Adipocyte (in vitro differentiated cells): ENCODE measurements at regions not wholly inside any gene's neighbourhood (a gene's known extent, or its start where the extent isn't known, plus 50 kb on each side); places are given as distances from the start of the nearest gene placed in this dataset.
"Not testable (repeated sequence)": the region's sequence is repeated elsewhere in the genome, so short reads cannot be mapped to it uniquely, and the experiment has no call there.

Experiments used
- DNase-seq: peaks from one replicate; pipeline ENCODE4 v3.0.0-alpha.2; 2015; ENCODE audit warnings: low read depth
- H3K27me3 ChIP-seq: replicated peaks from 2 replicates; pipeline ENCODE4 v1.7.0; 2013; ENCODE audit warnings: mild to moderate bottlenecking, low read length, moderate library complexity; ENCODE audit not compliant: control insufficient read depth, insufficient read depth
- H3K36me3 ChIP-seq: 2 replicates; pipeline ENCODE4 v1.7.0; 2013; ENCODE audit warnings: low read length, mild to moderate bottlenecking, moderate library complexity; ENCODE audit not compliant: control insufficient read depth, insufficient read depth, severe bottlenecking
- H3K4me1 ChIP-seq: 2 replicates; pipeline ENCODE4 v1.7.0; 2013; ENCODE audit warnings: mild to moderate bottlenecking, low read length, moderate library complexity; ENCODE audit not compliant: control insufficient read depth, insufficient read depth
- H3K4me3 ChIP-seq: 2 replicates; pipeline ENCODE4 v1.7.0; 2013; ENCODE audit warnings: mild to moderate bottlenecking, low read length, moderate library complexity
- H3K9ac ChIP-seq: 2 replicates; pipeline ENCODE4 v1.7.0; 2013; ENCODE audit warnings: mild to moderate bottlenecking, low read length, moderate library complexity
- H3K9me3 ChIP-seq: 2 replicates; pipeline ENCODE4 v1.7.0; 2013; ENCODE audit warnings: mild to moderate bottlenecking, low read length, moderate library complexity; ENCODE audit not compliant: control insufficient read depth

DNA sequence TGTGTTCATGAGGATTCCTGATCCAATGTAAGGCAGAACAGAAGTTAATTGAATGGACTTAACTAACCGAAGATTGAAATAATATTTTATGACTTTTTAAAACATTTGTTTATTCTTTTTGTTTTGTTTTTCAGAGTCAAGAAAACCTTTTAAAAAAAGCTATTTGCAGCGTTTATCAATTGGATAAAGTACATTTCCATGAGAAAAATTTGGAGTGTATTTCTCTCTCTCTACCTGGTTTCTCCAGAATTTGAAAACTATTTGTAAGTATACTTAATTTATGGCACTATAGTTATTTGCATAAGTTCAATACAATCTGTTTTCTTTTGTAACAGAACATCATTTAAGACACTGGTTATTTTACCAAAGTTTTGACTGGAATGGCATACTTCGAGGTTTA is 208.0 kb upstream of the UBL3 start:
- H3K4me3 ChIP-seq, result no peak overlapping the region
- H3K27me3 ChIP-seq, result no peaks in the 10 kb centered on the region
- no peaks in the 10 kb centered on the region for H3K36me3 ChIP-seq

DNA sequence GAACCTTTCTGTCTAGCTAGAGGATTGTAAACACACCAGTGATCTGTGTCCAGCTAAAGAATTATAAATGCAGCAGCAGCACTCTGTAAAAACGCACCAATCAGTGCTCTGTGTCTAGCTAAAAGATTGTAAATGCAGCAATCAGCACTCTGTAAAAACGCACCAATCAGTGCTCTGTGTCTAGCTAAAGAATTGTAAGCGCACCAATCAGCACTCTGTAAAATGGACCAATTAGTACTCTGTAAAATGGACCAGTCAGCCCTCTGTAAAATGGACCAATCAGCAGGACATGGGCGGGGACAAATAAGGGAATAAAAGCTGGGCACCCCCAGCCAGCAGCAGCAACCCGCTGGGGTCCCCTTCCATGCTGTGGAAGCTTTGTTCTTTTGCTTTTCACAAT is 204.1 kb upstream of the UBL3 start:
- not testable (repeated sequence) for DNase-seq, H3K27me3 ChIP-seq, H3K9ac ChIP-seq, H3K36me3 ChIP-seq, H3K4me3 ChIP-seq, H3K4me1 ChIP-seq, H3K9me3 ChIP-seq

More for the DNA sequence above, 208.0 kb upstream of the UBL3 start:
- no peak for DNase-seq
- H3K9ac ChIP-seq, result no peak overlapping the region
- peaks cover 5% of the 10 kb centered on the region for H3K9me3 ChIP-seq
- H3K4me1 ChIP-seq, result no peaks in the 10 kb centered on the region

DNA sequence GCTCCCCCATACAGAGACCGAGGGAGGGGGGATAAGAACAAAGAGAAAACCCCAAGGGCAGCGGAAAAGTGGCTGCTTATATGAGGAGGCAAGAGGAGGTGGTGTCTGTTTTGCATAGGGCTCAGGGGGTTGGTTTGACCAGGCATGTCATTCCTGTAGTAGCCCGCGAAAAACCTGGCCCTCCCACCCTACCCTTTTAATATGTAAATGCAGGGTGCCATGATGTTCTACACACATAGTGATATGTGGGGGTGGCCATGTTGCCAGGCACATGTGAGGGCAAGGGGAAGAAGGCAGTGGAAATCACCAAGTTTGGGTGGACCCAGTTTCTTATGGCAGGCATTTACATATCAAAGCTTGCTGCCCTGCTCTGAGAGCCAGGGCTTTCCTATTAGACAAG is 203.5 kb upstream of the UBL3 start:
- DNase-seq, result no peak
- no peaks in the 10 kb centered on the region for H3K27me3 ChIP-seq
- no peaks in the 10 kb centered on the region for H3K4me1 ChIP-seq
- peaks cover 5% of the 10 kb centered on the region for H3K9me3 ChIP-seq
- no peak overlapping the region for H3K9ac ChIP-seq
- no peaks in the 10 kb centered on the region for H3K36me3 ChIP-seq
- no peak overlapping the region for H3K4me3 ChIP-seq

DNA sequence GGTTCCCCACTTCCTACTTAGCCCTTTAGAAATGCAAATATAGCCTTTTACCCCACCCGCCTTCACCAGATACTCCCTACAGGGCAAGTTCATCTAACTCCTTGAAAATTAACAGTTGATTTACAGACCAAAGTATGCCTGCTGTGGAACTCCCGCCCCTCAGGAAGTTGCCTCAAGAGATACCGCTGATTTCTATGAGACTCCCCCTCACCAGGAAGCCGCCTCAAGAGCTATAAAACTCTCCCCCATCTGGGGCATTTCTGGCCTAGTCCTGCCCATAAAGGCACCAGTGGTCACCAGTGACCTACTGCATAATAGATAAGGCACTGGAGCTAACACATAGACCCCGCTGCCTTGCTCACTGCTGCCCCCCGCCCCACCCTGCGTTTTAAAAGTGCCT is 201.7 kb upstream of the UBL3 start:
- Histone ChIP-seq H3K9me3 (no peaks in the 10 kb centered on the region), H3K4me3 (no peak overlapping the region), H3K36me3 (no peaks in the 10 kb centered on the region), H3K4me1 (no peaks in the 10 kb centered on the region), H3K9ac (no peak overlapping the region), H3K27me3 (no peaks in the 10 kb centered on the region)
- no peak for DNase-seq

DNA sequence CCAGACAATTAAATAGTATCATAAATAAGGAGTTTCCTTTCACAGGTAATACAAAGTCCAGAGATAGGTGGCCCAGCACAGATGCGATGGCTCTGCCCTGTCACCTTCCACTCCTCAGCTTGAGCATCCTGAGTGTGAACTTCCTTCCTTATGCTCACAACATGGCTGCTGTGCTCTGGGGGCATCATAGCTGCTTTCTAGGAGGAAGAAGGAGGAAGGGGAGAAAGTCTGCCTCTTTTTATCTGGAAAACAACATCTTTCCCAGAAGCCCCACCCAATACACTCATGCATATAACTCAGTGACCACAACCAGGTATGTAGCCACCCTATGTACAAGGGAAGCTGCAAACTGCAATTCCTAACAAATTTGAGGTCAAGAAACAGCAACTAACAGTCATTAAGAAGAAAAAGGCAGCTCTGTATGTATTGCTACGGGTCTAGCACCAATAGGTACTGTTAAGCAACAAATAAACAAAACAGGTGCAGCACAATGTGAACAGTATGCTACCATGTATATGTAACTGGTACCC is 201.2 kb upstream of the UBL3 start:
- Histone ChIP-seq H3K4me3 (no peak overlapping the region), H3K9me3 (no peaks in the 10 kb centered on the region), H3K36me3 (no peaks in the 10 kb centered on the region), H3K4me1 (no peaks in the 10 kb centered on the region), H3K9ac (no peak overlapping the region), H3K27me3 (no peaks in the 10 kb centered on the region)
- DNase-seq, result no peak

DNA sequence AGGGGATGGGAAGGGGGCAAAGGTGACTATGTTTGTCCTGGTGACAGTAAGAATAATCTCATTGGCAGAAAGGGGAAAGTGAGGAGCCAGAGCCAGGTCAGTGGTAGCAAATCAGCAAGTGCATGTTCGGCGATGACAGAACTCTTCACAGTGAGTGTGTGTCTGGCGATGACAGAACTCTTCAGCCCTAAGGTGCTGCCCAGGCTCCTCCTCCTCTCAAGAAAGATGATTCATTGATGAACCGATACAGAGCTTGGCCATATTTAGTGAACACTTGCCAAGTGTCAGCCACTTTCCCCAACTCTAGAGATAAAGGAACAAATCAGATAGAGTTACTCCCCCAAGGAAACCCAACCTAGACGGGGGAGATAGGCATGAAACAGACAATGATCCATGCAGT is 199.3 kb upstream of the UBL3 start:
- no peaks in the 10 kb centered on the region for H3K9me3 ChIP-seq
- no peaks in the 10 kb centered on the region for H3K36me3 ChIP-seq
- H3K4me3 ChIP-seq, result no peak overlapping the region
- H3K27me3 ChIP-seq, result no peaks in the 10 kb centered on the region
- H3K9ac ChIP-seq, result no peak overlapping the region
- no peaks in the 10 kb centered on the region for H3K4me1 ChIP-seq
- DNase-seq, result no peak

DNA sequence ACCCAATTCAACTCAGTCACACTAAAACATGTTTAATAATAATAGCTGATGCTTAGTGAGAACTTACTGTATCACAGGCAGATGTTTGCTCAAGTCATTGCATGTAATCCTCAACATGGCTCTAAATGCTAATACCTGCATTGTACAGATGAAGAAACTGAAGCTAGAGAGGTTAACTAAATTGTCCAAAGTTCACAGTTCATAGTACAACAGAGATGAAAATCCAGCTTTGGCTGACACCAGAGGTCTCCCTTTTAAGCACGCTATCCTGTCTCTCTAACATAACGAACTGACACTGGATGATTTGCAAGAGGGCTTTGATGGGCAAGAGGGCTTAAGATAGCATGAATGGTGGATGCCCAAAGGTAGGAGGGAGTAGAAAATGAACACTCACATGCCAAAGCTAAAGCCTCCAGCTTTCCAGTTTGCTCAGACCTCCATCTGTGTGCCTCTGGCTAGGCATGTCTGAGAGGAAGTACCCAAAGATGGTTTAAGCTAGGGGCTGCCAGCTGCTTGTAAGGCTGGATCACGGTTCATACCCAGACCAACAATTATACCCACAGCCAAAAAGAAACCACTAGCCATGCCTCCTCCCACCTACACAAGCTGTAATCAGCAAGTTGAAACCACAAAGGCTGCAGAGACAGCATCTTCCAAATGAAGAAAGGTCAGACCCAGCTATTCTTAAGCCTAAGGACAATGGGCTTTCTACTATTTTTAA is 196.9 kb upstream of the UBL3 start:
- Histone ChIP-seq H3K27me3 (no peaks in the 10 kb centered on the region), H3K9ac (no peak overlapping the region), H3K4me1 (no peaks in the 10 kb centered on the region), H3K4me3 (no peak overlapping the region), H3K36me3 (no peaks in the 10 kb centered on the region), H3K9me3 (no peaks in the 10 kb centered on the region)
- peak; percentile 12 for DNase-seq

DNA sequence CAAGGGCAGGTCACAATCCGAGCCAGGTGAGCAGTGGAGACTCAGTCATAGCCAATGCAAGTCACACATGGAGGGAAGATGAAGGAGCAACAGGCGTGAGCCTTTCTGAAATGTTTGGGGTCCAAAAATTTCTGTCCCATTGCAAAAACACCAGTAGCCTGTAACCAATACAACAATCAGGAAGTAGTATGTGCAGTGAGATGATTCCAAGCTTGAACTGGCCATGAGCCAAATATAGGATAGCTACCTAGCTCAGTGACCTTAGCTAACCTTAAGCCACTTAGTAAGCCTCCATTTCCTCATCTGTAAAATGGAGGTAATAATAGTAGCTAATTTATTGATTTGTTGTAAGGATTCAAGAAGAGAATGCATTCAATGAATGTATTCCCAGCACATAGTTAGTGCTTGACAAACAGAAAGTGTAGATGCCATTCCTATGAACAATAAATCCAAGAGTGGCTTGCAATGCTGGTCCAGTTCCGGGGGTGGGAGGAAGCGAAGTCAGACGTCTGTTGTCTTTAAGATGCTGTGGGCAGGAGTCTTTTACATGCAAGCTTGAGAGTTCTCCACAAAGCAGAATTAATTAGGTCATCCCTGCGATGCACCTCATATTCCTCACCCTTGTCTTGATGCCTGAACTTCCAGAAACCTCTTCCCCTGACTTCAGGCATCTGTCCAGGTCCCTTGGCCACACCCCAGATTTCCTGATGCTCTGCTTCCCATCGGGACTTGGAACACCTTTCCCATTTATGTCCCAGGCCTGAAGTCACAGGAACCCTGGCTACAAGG is 195.7 kb upstream of the UBL3 start:
- H3K4me1 ChIP-seq, result no peaks in the 10 kb centered on the region
- peak; percentile 78 for DNase-seq
- no peaks in the 10 kb centered on the region for H3K27me3 ChIP-seq
- H3K9me3 ChIP-seq, result no peaks in the 10 kb centered on the region
- H3K36me3 ChIP-seq, result no peaks in the 10 kb centered on the region
- H3K4me3 ChIP-seq, result no peak overlapping the region
- H3K9ac ChIP-seq, result no peak overlapping the region

DNA sequence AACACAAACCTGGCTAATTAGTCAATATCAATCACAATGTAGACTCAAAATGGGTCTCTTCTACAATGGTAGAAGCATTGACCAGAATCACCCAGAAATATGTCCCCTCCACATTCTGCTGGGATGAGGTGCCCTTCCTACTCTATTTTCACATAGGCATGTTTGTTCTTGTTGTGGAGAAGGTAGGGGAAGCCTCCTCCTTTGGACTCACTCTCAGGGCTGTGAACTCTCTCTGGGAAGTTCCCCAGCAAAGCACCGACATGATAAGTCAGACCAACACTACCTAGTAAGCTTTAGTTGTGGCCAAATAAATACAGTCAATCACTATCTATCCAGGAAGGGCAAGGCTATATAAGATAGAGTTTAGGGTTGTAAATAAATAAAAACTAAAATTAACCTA is 194.5 kb upstream of the UBL3 start:
- Histone ChIP-seq H3K27me3 (no peaks in the 10 kb centered on the region), H3K4me1 (no peaks in the 10 kb centered on the region), H3K9ac (no peak overlapping the region), H3K36me3 (no peaks in the 10 kb centered on the region), H3K9me3 (no peaks in the 10 kb centered on the region), H3K4me3 (no peak overlapping the region)
- DNase-seq, result no peak

DNA sequence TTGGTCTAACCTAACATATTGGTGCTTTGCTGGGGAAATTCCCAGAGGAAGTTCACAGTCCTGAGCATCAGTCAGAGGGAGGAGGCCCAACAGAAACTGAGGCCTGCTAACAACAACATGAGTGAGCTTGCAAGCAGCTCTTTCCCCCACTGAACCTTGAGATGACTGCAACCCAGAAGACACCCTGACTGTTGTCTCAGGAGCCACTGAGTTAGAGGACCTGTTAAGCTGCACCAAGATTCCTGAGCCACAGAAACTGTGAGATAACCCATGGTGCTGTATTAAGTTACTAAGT is 193.2 kb upstream of the UBL3 start:
- no peak for DNase-seq
- Histone ChIP-seq H3K9ac (no peak overlapping the region), H3K4me3 (no peak overlapping the region), H3K4me1 (peaks cover 6% of the 10 kb centered on the region), H3K27me3 (no peaks in the 10 kb centered on the region), H3K36me3 (no peaks in the 10 kb centered on the region), H3K9me3 (no peaks in the 10 kb centered on the region)

DNA sequence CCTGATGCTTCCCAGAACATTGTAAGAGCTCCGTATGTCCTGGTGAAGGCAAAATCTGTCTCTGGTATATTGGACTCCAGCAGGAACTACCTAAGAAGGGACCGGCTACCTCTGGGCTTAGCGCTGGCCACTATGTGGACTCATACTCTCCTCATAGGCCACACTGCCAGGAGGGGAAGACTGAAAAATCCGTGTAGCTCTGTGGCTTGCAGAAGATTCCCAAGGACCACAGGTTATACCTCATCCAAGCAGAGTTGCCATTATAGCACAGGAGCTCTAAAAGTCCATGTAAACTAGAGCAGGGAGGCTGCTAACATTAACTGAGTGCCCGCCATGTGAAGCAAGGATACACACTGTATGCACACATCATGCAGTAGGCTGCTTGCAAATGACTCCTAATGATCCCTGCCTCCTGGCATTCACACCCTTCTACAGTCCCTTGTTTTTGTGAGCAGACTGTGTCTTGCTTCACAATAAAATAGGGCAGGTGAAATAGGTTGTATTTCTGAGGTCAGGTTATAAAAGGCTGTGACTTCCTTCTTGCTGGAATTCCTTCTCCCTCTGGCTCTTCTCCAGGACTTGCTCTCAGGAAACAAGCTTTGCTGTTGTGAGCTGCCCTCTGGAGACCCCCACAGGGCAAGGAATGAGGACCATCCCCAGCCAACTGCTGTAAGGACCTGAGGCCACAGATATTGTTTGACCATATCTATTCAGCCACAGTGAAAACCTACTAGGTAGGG is 192.6 kb upstream of the UBL3 start:
- Histone ChIP-seq H3K9me3 (no peaks in the 10 kb centered on the region), H3K27me3 (no peaks in the 10 kb centered on the region), H3K4me3 (no peak overlapping the region), H3K9ac (no peak overlapping the region), H3K36me3 (no peaks in the 10 kb centered on the region), H3K4me1 (peaks cover 7% of the 10 kb centered on the region)
- DNase-seq, result no peak
